DMS 273 treated with DMSO at 0.1 percent for 48 hours (cell line): ENCODE measurements at regions not wholly inside any gene's neighbourhood (a gene's known extent, or its start where the extent isn't known, plus 50 kb on each side); places are given as distances from the start of the nearest gene placed in this dataset.

ENCODE experiments used
- DNase-seq: peaks from one replicate; lab custom pipeline; 2025; lab: John Stamatoyannopoulos, UW

DNA sequence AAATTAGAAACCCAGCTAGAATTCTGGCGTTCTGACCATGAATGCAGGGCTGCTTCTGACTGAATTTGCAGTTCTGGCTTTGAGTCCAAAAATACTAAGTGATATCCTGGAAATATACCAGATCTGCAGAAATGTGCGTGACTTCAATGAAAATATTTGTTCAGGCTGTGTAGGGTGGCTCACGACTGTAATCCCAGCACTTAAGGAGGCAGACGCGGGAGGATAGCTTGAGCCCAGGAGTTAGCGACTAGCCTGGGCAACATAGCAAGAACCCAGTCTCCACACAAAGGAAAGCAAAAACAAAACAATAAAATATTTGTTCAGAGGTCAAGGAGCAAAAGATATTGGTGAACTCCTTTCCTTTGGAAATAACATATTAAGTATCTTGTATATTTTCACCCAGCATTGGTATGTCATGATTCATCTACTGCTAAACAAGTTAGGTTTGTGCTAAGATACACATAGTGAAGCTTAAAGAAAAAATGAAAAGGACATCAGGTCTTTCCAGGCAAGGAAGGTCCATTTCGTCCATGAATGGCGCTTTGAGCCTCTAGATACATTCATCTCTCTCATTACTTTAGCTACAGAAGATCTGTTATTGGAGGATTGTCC, 239.2 kb downstream of the CMPK2 start:
- DNase-seq = no peak

DNA sequence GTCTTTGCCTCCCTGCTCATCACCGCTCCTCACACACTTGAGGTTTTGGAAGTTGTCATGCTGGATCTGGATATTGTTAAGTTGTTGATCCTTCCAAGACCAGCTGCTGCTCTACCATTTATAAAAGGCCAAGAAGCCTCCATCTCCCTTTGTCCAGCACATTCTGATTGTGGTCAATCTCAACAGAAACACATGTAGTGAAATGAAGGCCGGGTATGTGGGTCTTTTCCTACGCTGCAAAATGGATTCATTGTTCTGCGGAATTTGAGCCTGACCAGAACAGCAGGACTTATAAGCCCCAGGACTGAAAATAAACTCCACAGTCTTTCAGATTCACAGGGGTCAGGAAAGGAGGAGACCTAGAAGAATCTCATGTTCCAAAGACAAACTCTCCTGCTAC, 238.4 kb downstream of the CMPK2 start:
- DNase-seq = no peak

DNA sequence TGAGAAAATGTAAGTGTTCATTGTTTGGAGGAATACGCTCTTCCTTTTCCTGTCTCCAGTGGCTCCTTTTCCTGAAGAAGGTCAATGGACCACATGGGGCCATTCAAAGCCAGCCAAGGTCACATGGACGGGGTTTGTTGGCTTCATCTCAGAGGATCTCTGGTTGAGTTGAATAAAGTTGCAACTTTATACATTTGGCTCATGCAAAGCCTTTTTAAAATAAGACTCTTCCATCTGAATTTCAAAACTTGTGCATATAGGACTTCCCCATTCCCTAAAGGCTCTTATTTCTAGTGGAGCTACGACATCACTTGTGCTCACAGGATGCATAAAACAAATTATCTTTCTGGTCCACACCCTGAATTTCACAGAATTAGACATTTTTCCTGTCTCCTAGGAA, 235.5 kb downstream of the CMPK2 start:
- no peak for DNase-seq

DNA sequence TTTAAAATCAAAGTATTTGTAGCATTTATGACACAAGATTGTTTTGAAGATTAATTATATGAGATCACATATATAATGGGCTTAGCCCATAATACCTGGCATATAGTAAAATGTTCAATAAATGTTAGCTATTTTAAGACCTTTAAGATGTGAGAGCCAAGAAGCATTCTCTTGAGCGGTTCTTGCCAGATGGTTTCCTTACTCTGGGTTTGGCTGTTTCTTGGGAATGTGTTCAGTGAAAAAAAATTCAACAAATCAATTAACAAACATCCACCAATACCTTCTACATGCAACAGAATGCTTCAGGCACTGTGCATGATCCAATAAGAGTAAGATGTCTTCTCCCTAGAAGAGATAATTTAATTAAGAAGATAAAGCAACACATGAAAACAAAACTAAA, 230.4 kb downstream of the CMPK2 start:
- DNase-seq = no peak

DNA sequence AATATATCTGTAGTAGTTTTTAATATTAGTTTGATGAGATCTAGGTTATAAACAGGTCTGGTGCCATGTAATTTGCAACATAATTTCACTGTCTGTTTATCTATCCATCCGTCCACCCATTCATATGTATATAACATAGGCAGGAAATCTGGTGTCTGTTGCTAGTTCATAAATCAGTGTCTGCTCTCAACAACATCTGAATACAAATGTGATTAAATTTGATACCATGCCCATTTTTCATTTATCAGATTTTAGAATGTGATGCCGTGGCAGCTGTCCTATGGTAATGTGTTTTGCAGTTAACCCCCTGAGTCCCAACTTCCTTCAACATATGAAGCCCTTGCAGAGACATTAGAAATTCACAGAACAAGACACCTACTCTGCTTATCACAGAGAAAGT, 228.4 kb downstream of the CMPK2 start:
- no peak for DNase-seq

DNA sequence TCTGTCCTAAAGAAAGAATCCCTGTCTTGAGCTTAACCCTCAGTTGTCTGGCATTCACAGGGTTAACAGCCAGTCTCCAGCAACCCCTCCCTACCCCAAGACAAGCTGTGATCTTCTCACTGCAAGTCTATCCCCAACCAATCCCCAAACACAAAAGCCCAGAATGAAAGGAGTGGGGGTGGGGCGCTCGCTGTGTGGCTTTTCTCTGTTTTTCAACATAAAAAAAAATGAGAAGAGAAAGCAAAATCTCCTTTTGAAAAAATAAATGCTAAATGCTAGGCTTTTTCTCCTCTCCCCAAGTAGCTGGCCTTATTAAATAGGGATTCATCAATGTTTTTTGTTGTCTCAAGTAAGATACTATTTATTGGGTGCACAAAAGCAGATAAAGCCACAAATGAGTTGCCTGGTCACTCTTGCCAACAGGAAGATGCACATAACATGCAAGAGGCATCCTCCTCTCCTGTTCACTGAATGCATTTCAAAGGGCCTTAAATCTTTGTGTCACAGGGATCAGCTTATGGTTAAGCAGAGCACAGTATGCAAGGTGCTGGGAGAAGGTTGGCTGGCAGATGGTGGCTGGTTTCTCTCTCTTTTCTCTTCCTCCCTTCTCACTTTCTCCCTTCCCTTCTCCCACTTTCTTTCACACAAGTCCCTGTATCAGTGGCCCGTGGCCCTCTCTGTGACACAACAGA, 225.6 kb downstream of the CMPK2 start:
- DNase-seq = no peak

DNA sequence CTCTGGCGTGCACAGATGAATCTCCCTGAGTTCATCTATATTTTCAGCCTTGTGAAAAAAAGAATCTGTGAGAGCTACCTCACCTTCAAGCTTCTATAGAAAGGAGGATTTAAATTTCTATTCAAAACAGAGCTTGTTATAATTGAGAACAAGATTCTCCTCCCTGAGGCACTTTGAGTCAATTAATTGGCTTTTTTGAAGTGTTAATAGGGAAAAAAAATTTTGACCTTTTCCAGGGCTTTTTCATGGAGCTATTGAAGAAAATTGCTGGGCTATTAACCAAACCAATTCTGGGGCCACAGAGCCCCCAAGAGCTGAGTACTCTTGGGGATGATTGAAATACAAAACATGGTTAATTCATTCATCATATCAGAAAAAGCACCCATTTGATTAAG, 225.1 kb downstream of the CMPK2 start:
- no peak for DNase-seq

DNA sequence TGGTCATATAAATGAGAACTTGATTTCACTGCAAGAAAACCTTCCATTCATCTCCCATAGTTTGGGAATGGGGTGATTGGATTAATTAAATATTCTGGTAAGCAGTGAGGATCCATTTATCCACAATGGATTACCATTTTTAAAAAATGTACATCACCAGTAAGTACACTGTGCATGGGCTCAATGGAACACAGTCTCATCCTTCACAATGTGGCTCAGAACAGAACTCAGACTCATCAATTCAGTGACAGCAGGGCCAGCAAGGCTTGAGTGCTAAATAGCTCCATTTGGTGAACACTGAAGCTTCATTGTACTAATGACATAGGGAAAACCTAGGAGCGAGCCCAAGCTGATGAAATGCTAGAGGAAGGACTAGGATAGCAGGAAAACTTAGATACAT, 223.8 kb downstream of the CMPK2 start:
- DNase-seq = no peak

DNA sequence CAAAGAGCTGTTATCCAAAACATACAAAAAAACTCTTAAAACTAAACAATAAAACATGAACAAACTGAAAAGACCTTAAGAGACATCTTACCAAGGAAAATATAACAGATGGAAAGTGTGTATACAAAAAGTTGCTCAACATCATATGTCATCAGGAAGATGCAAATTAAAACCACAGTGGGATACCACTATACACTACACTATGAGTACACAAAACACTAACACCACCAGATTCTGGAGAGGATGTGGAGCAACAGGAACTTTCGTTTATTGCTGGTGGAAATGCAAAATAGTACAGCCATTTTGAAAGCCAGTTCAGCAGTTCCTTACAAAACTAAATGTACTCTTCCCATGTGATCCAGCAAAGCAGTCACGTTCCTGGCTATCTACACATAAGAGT, 221.4 kb downstream of the CMPK2 start:
- DNase-seq = no peak

DNA sequence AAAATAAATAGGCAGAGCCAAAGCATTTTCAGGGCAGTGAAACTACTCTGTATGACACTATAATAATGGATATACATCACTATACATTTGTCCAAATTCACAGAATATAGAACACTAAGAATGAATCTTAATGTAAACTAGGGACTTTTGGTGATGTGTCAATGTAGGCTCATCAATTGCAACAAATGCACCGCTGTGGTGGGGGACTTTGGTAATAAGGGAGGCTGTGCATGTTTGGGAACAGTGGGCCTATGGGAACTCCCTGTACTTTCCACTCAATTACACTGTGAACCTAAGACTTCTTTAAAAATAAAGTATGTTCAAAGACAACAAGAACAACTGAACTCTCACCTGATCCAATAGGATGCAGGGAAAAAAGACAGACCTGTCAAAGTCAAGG, 220.7 kb downstream of the CMPK2 start:
- no peak for DNase-seq

DNA sequence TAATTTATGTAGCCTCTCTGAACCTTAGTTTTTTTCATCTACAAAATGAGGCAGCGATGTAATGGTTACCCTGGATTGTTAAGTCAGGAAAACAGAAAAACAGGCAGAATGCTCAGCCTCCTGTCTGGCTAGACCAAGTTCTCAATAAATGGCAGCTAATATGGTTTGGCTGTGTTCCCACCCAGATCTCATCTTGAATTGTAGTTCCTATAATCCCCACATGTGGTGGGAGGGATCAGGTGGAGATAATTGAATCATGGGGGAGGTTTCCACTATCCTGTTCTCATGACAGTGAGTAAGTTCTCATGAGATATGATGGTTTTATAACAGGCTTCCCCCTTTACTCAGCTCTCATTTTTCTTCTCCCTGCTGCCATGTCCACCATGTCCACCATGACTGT, 220.0 kb downstream of the CMPK2 start:
- no peak for DNase-seq

DNA sequence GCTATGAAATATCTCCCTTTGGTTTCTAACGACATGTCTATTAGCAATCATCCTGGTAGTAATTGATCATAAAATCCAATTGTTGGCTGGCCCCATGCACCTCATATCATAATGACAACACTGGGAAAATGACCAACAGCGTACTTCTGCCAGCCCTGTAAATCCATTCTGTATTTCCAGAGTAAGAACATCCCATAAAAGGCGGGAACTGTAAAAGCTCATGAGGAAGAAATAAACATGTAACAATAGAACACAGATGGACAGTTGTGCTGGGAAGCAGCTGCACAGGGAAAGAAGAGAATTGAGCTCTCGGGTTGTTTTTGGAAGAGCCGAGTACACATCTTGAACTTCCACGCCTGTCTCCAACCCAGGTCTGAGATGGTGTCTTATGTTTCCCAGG, 218.7 kb downstream of the CMPK2 start:
- DNase-seq = no peak

DNA sequence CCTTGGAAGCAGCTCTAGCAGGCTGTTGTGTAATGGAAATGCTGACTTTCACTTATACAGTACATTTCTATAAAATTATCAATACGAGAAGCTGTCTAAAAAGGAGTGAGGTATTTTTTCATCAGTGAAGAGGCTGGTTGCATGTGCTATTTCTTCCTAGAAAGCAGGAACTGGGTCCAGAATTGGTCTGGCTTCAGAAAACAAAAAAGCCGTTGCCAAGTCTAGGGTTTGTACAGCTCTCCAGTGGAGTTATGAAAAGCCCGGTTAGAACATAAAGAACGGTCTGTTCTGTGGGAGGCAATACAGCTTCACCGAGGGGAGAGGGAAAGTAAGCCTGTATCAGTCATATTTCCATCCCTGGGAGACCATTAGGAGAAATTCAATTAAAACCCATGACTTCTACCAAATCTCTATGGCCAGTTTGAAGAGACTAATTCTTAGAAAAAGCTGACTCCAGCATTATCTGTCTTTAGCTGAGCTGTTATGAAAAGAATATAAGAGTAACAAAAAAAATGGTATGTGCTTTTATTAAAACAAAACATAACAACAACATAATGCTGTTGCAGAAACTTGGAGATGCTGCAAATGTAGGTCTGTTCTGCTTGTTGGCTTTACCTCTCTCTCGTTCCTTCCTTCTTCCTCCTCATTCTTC, 217.0 kb downstream of the CMPK2 start:
- DNase-seq = no peak

DNA sequence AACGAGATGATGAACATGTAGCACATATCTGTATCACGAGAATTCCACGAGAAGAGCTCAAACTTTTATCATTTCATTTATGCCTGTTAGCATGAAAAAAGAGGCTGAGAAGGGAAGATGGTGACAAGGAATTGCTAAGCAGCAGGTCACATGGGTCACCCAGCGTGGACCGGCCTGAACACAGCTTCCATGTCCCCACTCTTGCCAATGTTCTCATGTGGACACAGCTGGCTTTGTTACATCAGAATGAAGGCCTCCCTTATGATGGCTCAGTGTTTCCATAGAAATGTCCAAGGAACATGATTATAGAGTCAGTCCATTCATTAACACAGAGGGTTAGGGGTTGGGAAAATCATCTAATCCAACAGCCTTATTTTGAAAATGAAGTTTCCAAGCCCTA, 215.4 kb downstream of the CMPK2 start:
- DNase-seq = no peak

DNA sequence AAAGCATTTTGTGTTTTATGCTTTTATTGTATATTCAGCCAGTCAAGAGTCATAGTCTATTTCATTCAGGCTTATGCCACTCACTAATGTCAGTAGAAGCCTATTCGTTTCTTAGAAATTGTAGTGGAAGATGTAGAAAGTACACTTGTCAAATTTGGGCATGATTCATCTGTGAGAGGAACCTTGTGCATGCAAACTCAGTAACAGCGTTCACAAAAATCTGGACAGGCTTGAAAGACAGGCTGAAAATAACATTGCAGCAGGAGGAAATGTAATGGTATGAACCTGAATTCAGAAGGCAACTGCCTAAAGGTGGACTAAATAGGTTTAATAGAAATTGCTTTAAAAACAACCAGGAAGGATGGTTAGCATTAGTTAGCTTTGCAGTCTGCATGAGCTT, 213.5 kb downstream of the CMPK2 start:
- no peak for DNase-seq

DNA sequence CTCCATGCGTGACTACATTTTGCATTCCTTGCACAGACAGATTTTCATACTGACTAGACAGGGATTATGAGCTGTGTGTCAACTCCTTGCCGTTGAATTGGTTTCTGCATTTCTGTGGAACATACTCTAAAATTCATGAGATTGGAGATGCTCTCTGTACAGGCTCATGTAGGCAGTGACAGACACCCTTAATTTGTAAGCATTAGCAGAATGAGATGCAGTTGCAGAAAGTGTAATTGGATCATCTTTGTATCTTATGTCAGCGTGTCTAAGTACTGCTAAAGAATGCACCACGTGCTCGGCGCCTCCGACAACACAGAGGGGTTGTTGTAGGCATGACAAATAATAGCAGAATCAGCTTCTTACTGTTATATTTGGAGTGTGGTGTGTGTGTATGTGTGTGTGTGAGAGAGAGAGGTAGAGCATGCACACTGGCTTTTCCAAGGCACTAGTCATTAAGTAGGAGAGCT, 212.4 kb downstream of the CMPK2 start:
- DNase-seq = no peak

DNA sequence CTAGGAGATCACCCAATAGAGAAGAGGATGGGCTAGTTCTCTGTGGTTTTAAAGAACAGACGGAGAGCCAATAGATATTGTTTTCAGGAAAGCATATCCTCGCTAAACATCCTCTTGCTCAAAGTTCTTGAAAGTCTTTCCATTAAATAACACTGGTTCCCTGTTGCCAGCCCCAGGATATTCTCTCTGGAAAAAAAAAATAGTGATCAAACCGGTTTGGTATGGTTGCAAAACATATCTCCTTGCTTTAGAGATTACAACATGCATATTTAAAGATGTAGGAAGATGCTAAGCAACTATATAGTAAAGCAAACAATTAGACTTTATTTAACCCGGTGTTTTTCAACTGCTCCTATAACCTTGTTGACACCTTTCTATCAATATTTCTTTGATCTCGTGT, 211.4 kb downstream of the CMPK2 start:
- DNase-seq = no peak

DNA sequence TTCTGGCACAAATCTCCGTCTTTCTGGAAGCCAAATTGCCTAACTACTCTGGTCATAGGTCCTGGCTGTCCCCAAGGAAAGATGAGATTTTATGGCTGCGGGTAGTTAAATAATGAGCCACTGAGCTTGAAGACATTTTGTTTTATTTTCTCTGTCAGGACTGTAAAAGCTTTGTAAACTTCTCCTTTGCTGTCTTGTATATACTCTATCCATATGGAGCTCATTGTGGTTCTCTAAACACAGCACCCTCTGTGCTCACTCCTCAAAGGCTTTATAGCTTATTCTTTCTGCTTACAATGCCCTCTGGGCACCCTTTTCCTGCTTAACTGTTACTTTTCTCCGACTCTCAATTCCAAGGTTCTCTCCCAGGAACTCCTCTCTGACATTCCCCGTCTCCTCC, 209.1 kb downstream of the CMPK2 start:
- no peak for DNase-seq

DNA sequence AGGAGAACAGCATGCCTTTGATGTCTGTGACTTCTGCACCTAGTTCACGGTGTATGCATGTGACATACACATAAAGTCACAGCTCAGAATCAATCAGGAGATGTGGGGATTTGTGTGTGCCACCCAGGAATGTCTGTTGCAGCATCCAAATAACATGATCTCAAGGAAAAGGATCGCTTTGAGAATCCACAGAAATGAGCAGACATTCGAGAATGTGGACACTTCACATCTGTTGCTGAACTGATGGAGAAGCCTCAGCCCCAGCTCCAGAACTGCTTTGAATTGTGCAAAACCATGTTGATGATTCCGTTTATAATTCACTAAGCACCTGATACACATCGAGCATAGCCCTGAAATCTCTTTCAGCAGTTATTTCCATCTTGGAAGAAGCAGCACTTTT, 208.6 kb downstream of the CMPK2 start:
- no peak for DNase-seq

DNA sequence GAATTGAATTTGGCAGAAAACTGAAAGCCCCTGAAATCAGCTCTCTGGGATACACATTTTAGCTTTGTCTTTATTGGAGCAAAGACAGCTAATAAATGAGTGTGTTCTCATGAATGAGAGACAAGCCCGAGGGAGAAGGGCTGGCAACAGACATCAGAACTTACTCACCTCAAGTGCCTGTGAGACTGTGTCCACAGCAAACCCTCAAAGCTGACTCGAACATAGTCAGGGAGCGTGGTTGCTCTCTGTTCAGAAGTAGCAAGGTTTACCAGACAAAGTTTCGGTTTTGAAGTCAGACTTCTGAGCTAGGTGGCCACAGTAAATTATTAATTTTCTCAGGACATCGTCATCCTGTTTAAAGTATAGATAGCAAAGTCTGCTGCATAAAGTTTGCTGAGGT, 207.9 kb downstream of the CMPK2 start:
- DNase-seq = no peak

DNA sequence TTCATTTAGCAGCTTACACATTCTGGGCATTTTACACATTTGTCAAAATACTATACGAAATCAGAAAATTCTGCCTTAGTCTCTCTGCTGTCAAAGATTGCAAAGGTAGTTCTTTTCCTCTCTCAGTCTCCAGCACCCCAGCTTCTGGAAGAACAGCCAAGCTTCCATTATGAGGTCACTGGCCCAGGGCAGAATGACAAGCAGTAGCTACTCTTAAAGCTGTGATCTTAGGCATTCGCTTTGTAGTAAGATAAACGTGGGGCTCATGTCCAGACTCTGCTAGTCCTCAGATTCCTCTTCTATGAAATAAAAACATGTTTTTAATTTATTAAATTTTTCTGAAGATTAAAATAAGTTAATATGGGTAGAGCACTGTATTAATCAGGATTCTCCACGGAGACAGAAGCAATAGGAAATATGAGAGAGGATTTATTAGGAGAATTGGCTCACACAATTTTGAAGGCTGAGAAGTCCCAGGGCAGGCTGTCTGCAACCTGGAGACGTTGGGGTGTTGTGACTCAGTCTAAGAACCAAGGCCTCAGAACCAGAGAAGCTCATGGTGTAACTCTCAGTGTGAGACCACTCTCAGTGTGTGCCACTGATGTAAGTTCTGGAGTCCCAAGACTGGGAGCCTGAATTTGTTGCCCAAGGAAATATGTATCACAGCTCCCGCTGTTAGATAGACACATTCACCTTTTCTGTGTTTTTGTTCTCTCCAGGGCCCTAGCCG, 201.2 kb downstream of the CMPK2 start:
- no peak for DNase-seq

DNA sequence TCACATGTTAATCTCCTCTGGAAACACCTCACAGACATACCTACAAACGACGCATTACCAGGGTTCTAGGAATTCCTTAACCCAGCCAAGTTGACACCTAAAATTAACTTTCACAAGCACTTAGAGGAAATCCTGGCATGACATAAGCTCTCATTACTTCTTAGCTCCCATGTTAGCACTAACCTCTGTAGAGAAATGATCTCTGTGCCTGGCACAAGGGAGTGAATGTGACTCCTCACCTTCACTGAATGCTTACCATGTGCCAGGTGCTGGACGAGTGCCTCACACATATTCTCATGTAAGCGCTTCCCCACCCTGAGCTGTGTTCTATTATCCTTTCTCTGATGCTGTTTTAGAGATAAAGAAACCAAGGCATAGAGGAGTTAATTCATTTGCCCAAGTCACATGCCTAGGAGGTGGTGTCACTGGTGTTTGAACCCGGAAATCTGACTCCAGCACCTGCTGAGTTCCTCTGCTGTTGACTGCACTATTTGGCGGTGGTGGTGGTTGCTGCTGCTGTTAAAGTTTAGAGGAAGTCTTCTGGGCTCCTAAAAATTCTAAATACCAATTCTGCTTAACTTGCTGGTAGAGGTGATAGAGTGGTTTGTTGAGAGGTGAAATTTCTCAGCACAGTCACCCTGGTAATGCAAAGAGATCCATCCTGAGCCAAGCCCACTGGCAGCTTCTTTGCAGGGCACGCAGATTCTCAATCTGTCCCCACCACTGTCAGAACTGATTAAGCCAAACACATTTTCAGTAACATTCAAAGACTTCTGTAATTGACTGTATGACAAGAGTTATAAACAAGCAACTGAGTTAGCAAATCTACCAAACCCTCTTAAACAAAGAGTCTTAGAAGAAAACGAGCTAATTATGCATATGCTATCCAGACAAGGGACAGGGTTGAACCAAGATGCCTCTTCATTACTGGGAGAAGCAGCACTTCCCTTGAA, 200.3 kb downstream of the CMPK2 start:
- DNase-seq = no peak
